Transverse colon (tissue), 4 donors: ENCODE measurements at regions not wholly inside any gene's neighbourhood (a gene's known extent, or its start where the extent isn't known, plus 50 kb on each side); places are given as distances from the start of the nearest gene placed in this dataset.

Experiments used
- DNase-seq: peaks from one replicate; pipeline ENCODE4 v3.0.0-alpha.2; 2019
- H3K27ac ChIP-seq, 4 donors: fragments of 200-600 bp; sonication (generic); 2 replicates each; pipeline ENCODE4 v1.5.1; 2016 to 2018; ENCODE audit warnings: inconsistent platforms in 4 of 4
- H3K27me3 ChIP-seq: fragments of 200-600 bp; sonication (generic); 2 replicates; pipeline ENCODE4 v1.5.1; 2017; ENCODE audit warnings: inconsistent platforms
- H3K36me3 ChIP-seq, 4 donors: fragments of 200-600 bp; sonication (generic); 2 replicates each; pipeline ENCODE4 v1.5.1; 2017 to 2019; ENCODE audit warnings: inconsistent platforms in 4 of 4
- H3K4me1 ChIP-seq, 4 donors: fragments of 200-600 bp; sonication (generic); 2 replicates each; pipeline ENCODE4 v1.5.1; 2017 to 2020; ENCODE audit warnings: inconsistent platforms in 4 of 4
- H3K4me3 ChIP-seq, 4 donors: fragments of 200-600 bp; sonication (generic); 1 replicate in 1 of 4; 2 replicates in 3 of 4; pipeline versions ENCODE4 v1.5.1 to v1.6.1; 2017 to 2019; ENCODE audit warnings: inconsistent platforms in 4 of 4
- H3K9me3 ChIP-seq, 2 donors: fragments of 200-600 bp; sonication (generic); 2 replicates each; pipeline ENCODE4 v1.5.1; 2017 to 2019; ENCODE audit warnings: inconsistent platforms in 2 of 2
- CTCF ChIP-seq, 5 experiments: fragments of 200-600 bp in 3 of 5; fragments of 450-650 bp in 2 of 5; sonication (generic) in 3 of 5; IDR thresholded peaks; 1 replicate in 2 of 5; 2 replicates in 3 of 5; pipeline ENCODE4 v1.5.1; 2016 to 2017; ENCODE audit warnings: antibody characterized with exemption in 5 of 5, inconsistent platforms in 3 of 5, mild to moderate bottlenecking in 2 of 5, moderate library complexity in 1 of 5
- EP300 ChIP-seq: sonication (generic); formaldehyde crosslinking; IDR thresholded peaks from one replicate; pipeline ENCODE4 v1.6.1; 2017; ENCODE audit warnings: antibody characterized with exemption, low read depth
- POLR2A ChIP-seq: fragments of 450-650 bp; IDR thresholded peaks from one replicate; pipeline ENCODE4 v1.6.1; 2016; ENCODE audit warnings: antibody characterized with exemption, mild to moderate bottlenecking, moderate library complexity
- POLR2AphosphoS5 ChIP-seq, 3 donors: sonication (generic); formaldehyde crosslinking; IDR thresholded peaks; one replicate each; pipeline ENCODE4 v1.6.1; 2016; ENCODE audit warnings: antibody characterized with exemption in 3 of 3
- WGBS, 2 donors: methylation state at CpG; one replicate each; pipeline ENCODE4 v1.1.5; 2018; ENCODE audit warnings: low coverage in 1 of 2; 5-methylcytosine and 5-hydroxymethylcytosine counted together
- in situ Hi-C, 4 donors: fragments of 200-750 bp; cut with MboI; loops; one replicate each; pipeline versions ENCODE4 v1.15.0 to v1.15.1; 2017; ENCODE audit warnings: low sequenced_read_pairs in 3 of 4, low pct_ligation_motif_present in 1 of 4, low pct_unique_long_range_greater_than_20kb in 1 of 4
- intact Hi-C: fragments of 100-400 bp; cut with DNase I; formaldehyde crosslinking; loops from one replicate; pipeline ENCODE4 v1.15.1; 2023; ENCODE audit warnings: low total_unique reads
- small RNA-seq, 4 donors: library from RNA; depleted of rRNA; stranded (forward); fragments of <200 nt; gene quantifications; one replicate each; pipeline ENCODE3, GENCODE V24; 2016

GRCh38 chr10:31583293-31583692, 264.3 kb downstream of the ZEB1 start:
- WGBS, 2 donors = 68% methylated on average over 6 of the region's 6 CpGs; no CpG with 5 or more reads in 1 of the 2 donors
- H3K27me3 ChIP-seq = no peaks in the 10 kb centered on the region
- H3K27ac ChIP-seq = peak overlapping the region; percentile 13 to 62 (median 38)
- H3K9me3 ChIP-seq = no peaks in the 10 kb centered on the region
- no peaks in the 10 kb centered on the region for H3K36me3 ChIP-seq
- TF ChIP-seq CTCF (IDR thresholded peaks at IDR 0.05) = no peak
- TF ChIP-seq POLR2A = no peak
- TF ChIP-seq EP300 = no peak
- no peak for TF ChIP-seq POLR2AphosphoS5 (IDR thresholded peaks at IDR 0.05)
- intact Hi-C loops (no loop called here), in situ Hi-C loops (no loop called here)
- no peak for DNase-seq
- peaks cover 12 to 17% (median 13%) of the 10 kb centered on the region in 4 donors for H3K4me1 ChIP-seq
- no peak overlapping the region for H3K4me3 ChIP-seq

- Histone ChIP-seq H3K27ac (peak overlapping the region; percentile 7 to 62 (median 27)), H3K27me3 (no peaks in the 10 kb centered on the region), H3K4me1 (peaks cover 12 to 17% (median 13%) of the 10 kb centered on the region in 4 donors), H3K4me3 (no peak overlapping the region), H3K9me3 (no peaks in the 10 kb centered on the region), H3K36me3 (no peaks in the 10 kb centered on the region)
- TF ChIP-seq POLR2AphosphoS5 (IDR thresholded peaks at IDR 0.05) = no peak
- no peak for TF ChIP-seq CTCF (IDR thresholded peaks at IDR 0.05)
- TF ChIP-seq POLR2A = no peak
- TF ChIP-seq EP300 = no peak
- in situ Hi-C loops = no loop called here
- no peak for DNase-seq
- 15 to 41% methylated on average over 5 to 8 of the region's 8 CpGs for WGBS, 2 donors
- intact Hi-C loops = no loop called here
Measured at GRCh38 chr10:31582365-31583052, 263.5 kb downstream of the ZEB1 start.

GRCh38 chr10:31581741-31582323, 262.8 kb downstream of the ZEB1 start:
- WGBS, 2 donors = 43 to 60% methylated on average over 5 to 9 of the region's 9 CpGs
- Histone ChIP-seq H3K27ac (peak overlapping the region; percentile 7 to 62 (median 18)), H3K36me3 (no peaks in the 10 kb centered on the region), H3K4me1 (peaks cover 12 to 17% (median 13%) of the 10 kb centered on the region in 4 donors), H3K27me3 (no peaks in the 10 kb centered on the region), H3K4me3 (no peak overlapping the region), H3K9me3 (no peaks in the 10 kb centered on the region)
- in situ Hi-C loops (no loop called here), intact Hi-C loops (no loop called here)
- no peak for DNase-seq
- TF ChIP-seq EP300 = no peak
- TF ChIP-seq POLR2AphosphoS5 (IDR thresholded peaks at IDR 0.05) = no peak
- TF ChIP-seq CTCF (IDR thresholded peaks at IDR 0.05) = no peak
- TF ChIP-seq POLR2A = no peak

- 83 to 93% methylated on average over 3 to 5 of the region's 5 CpGs for WGBS, 2 donors
Measured at GRCh38 chr10:31580646-31581045, 261.6 kb downstream of the ZEB1 start.

More at GRCh38 chr10:31580646-31581045, 261.6 kb downstream of the ZEB1 start:
- Histone ChIP-seq H3K36me3 (no peaks in the 10 kb centered on the region), H3K9me3 (no peaks in the 10 kb centered on the region), H3K4me1 (peaks cover 12 to 17% (median 13%) of the 10 kb centered on the region in 4 donors), H3K27ac (no peak overlapping the region), H3K27me3 (no peaks in the 10 kb centered on the region), H3K4me3 (no peak overlapping the region)
- intact Hi-C loops (no loop called here), in situ Hi-C loops (no loop called here)
- TF ChIP-seq CTCF (IDR thresholded peaks at IDR 0.05) = no peak
- TF ChIP-seq POLR2A = no peak
- no peak for TF ChIP-seq POLR2AphosphoS5 (IDR thresholded peaks at IDR 0.05)
- no peak for TF ChIP-seq EP300
- DNase-seq = no peak

Small RNAs in the stretch of these regions (small RNA-seq; reads per million reads assigned to genes)
- 0 reads per million in 4 donors for gene AL161935.2
